H9 (cell line): ENCODE measurements at regions not wholly inside any gene's neighbourhood (a gene's known extent, or its start where the extent isn't known, plus 50 kb on each side); places are given as distances from the start of the nearest gene placed in this dataset.

Experiments
- DNase-seq: peaks from one replicate; pipeline ENCODE4 v3.0.0-alpha.2; 2017
- H2AFZ ChIP-seq: one replicate; pipeline ENCODE4 v1.6.1; 2013; ENCODE audit warnings: mild to moderate bottlenecking, low read length, control low read depth, moderate library complexity
- H2AK5ac ChIP-seq: 2 replicates; pipeline ENCODE4 v1.6.1; 2013; ENCODE audit warnings: low read length, control low read depth, mixed read lengths; ENCODE audit not compliant: insufficient read length
- H2BK120ac ChIP-seq: one replicate; pipeline ENCODE4 v1.6.1; 2013; ENCODE audit warnings: low read depth, mild to moderate bottlenecking, low read length, control low read depth, inconsistent platforms; ENCODE audit not compliant: poor library complexity, severe bottlenecking
- H2BK12ac ChIP-seq: 2 replicates; pipeline ENCODE4 v1.6.1; 2013; ENCODE audit warnings: low read length, control low read depth, mixed read lengths, low read depth; ENCODE audit not compliant: insufficient read length
- H2BK15ac ChIP-seq: 2 replicates; pipeline ENCODE4 v1.6.1; 2013; ENCODE audit warnings: low read depth, low read length, control low read depth
- H2BK20ac ChIP-seq: one replicate; pipeline ENCODE4 v1.6.1; 2013; ENCODE audit warnings: low read depth, mild to moderate bottlenecking, low read length, control low read depth, inconsistent platforms; ENCODE audit not compliant: poor library complexity, severe bottlenecking
- H2BK5ac ChIP-seq: 2 replicates; pipeline ENCODE4 v1.6.1; 2013; ENCODE audit warnings: low read length, control low read depth, mixed read lengths; ENCODE audit not compliant: insufficient read length
- H3K14ac ChIP-seq: 2 replicates; pipeline ENCODE4 v1.6.1; 2013; ENCODE audit warnings: low read length, control low read depth; ENCODE audit not compliant: insufficient read depth
- H3K18ac ChIP-seq: 2 replicates; pipeline ENCODE4 v1.6.1; 2013; ENCODE audit warnings: low read depth, mild to moderate bottlenecking, mixed read lengths, low read length, control low read depth; ENCODE audit not compliant: insufficient read length
- H3K23ac ChIP-seq: 2 replicates; pipeline ENCODE4 v1.6.1; 2013; ENCODE audit warnings: low read length, control low read depth, mixed read lengths, low read depth; ENCODE audit not compliant: insufficient read length
- H3K23me2 ChIP-seq: 2 replicates; pipeline ENCODE4 v1.6.1; 2013; ENCODE audit warnings: low read depth, mild to moderate bottlenecking, mixed read lengths, low read length, control low read depth; ENCODE audit not compliant: insufficient read length, poor library complexity, severe bottlenecking
- H3K27ac ChIP-seq: 2 replicates; pipeline ENCODE4 v1.5.1; 2013; ENCODE audit warnings: low read length, control low read depth, mixed read lengths, low read depth; ENCODE audit not compliant: insufficient read length
- H3K27me3 ChIP-seq: 2 replicates; pipeline ENCODE4 v1.6.1; 2013; ENCODE audit warnings: low read length, control low read depth, inconsistent platforms; ENCODE audit not compliant: insufficient read depth
- H3K4ac ChIP-seq: 2 replicates; pipeline ENCODE4 v1.6.1; 2013; ENCODE audit warnings: low read depth, mild to moderate bottlenecking, control low read depth, inconsistent platforms, low read length, moderate library complexity
- H3K4me1 ChIP-seq: 2 replicates; pipeline ENCODE4 v1.6.1; 2013; ENCODE audit warnings: low read length, control low read depth, inconsistent platforms; ENCODE audit not compliant: insufficient read depth
- H3K4me2 ChIP-seq: 2 replicates; pipeline ENCODE4 v1.6.1; 2013; ENCODE audit warnings: low read length, control low read depth, mixed read lengths; ENCODE audit not compliant: insufficient read length, insufficient read depth
- H3K56ac ChIP-seq: 2 replicates; pipeline ENCODE4 v1.6.1; 2013; ENCODE audit warnings: low read depth, mild to moderate bottlenecking, mixed read lengths, low read length, control low read depth; ENCODE audit not compliant: insufficient read length
- H3K79me1 ChIP-seq: 2 replicates; pipeline ENCODE4 v1.6.1; 2013; ENCODE audit warnings: low read depth, mild to moderate bottlenecking, moderate library complexity, low read length, control low read depth, inconsistent platforms; ENCODE audit not compliant: insufficient read depth, poor library complexity, severe bottlenecking
- H3K79me2 ChIP-seq: 2 replicates; pipeline ENCODE4 v1.6.1; 2013; ENCODE audit warnings: low read length, control low read depth, inconsistent platforms; ENCODE audit not compliant: insufficient read depth
- H3K9ac ChIP-seq: 2 replicates; pipeline ENCODE4 v1.6.1; 2013; ENCODE audit warnings: low read length, control low read depth, mixed read lengths; ENCODE audit not compliant: insufficient read length; ENCODE audit errors: extremely low read depth
- H3K9me3 ChIP-seq: one replicate; pipeline ENCODE4 v1.6.1; 2013; ENCODE audit warnings: low read depth, low read length, inconsistent platforms; ENCODE audit not compliant: control insufficient read depth
- H3T11ph ChIP-seq: one replicate; pipeline ENCODE4 v1.6.1; 2013; ENCODE audit warnings: mild to moderate bottlenecking, low read length, control low read depth, inconsistent platforms
- H4K20me1 ChIP-seq: one replicate; pipeline ENCODE4 v1.6.1; 2013; ENCODE audit not compliant: control insufficient read depth, insufficient read length, insufficient read depth
- H4K5ac ChIP-seq: 2 replicates; pipeline ENCODE4 v1.6.1; 2013; ENCODE audit warnings: low read depth, mild to moderate bottlenecking, mixed read lengths, low read length, control low read depth; ENCODE audit not compliant: insufficient read length
- H4K8ac ChIP-seq: replicated peaks from 2 replicates; pipeline ENCODE4 v1.6.1; 2013; ENCODE audit warnings: low read length, control low read depth, mixed read lengths, low read depth; ENCODE audit not compliant: insufficient read length
- H4K91ac ChIP-seq: 2 replicates; pipeline ENCODE4 v1.6.1; 2013; ENCODE audit warnings: low read depth, mild to moderate bottlenecking, moderate library complexity, mixed read lengths, low read length, control low read depth; ENCODE audit not compliant: insufficient read length
- H3K27ac Mint-ChIP-seq, 3 experiments: 2 replicates in 2 of 3; 3 replicates in 1 of 3; pipeline ENCODE4 v1.8.0; 2020 to 2021; ENCODE audit warnings: mixed read lengths in 3 of 3, mild to moderate bottlenecking in 1 of 3, moderate library complexity in 1 of 3
- H3K27me3 Mint-ChIP-seq: 2 replicates; pipeline ENCODE4 v1.8.0; 2021; ENCODE audit warnings: low read depth, mild to moderate bottlenecking, moderate library complexity, mixed read lengths
- H3K36me3 Mint-ChIP-seq, 3 experiments: 2 replicates in 2 of 3; 3 replicates in 1 of 3; pipeline ENCODE4 v1.8.0; 2020 to 2021; ENCODE audit warnings: low read depth in 3 of 3, mixed read lengths in 3 of 3; ENCODE audit not compliant: insufficient read depth in 1 of 3
- H3K4me1 Mint-ChIP-seq, 2 experiments: 2 replicates each; pipeline ENCODE4 v1.8.0; 2020; ENCODE audit warnings: mixed read lengths in 2 of 2
- H3K4me3 Mint-ChIP-seq, 2 experiments: 2 replicates in 1 of 2; 3 replicates in 1 of 2; pipeline ENCODE4 v1.8.0; 2020 to 2021; ENCODE audit warnings: mild to moderate bottlenecking in 2 of 2, mixed read lengths in 2 of 2, moderate library complexity in 1 of 2
- H3K9me3 Mint-ChIP-seq, 2 experiments: 2 replicates in 1 of 2; 3 replicates in 1 of 2; pipeline ENCODE4 v1.8.0; 2020; ENCODE audit warnings: mild to moderate bottlenecking in 2 of 2, mixed read lengths in 2 of 2, moderate library complexity in 1 of 2
- CTCF ChIP-seq: fragments of 200-600 bp; sonication (generic); conservative IDR thresholded peaks from 3 replicates; pipeline ENCODE4 v1.8.0; 2021; ENCODE audit warnings: antibody characterized with exemption, mild to moderate bottlenecking
- WGBS: extraction: QIAGEN DNeasy Blood & Tissue Kit; methylation state at CpG from one replicate; pipeline ENCODE4 v1.1.7; 2013; ENCODE audit warnings: missing lambda C conversion rate, low lambda C conversion rate, mixed read lengths; ENCODE audit not compliant: insufficient read length; ENCODE audit errors: extremely low coverage; 5-methylcytosine and 5-hydroxymethylcytosine counted together

DNA sequence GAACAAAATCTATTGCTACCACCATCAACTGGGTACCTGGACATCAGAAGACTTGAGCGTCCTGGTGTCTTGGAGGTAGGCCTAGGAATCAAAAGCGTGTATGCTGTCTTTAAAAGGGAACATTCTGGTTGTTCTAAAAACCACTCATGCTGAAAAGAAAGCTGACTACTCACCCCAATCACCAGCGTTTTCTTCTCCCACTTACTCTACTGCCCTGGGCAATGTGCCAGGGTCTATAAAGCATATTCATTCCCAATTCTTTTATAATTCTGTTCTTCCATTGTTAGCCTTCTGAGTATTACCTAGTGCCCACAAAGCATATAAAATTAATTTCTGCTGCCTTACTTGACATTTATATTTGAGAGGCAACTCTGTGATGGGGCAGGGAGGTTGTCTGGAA is 133.4 kb downstream of the KCNA5 start:
- no peak for TF ChIP-seq CTCF
- no peak for DNase-seq
- H3K27ac ChIP-seq, result no peak overlapping the region
- H4K8ac ChIP-seq, result no peak overlapping the region
- H3K4me3 Mint-ChIP-seq, result no peak overlapping the region
- H2BK5ac ChIP-seq, result no peak overlapping the region
- no peaks in the 10 kb centered on the region for H3K9me3 ChIP-seq
- no peak overlapping the region for H3T11ph ChIP-seq
- H2AFZ ChIP-seq, result no peak overlapping the region
- H3K79me2 ChIP-seq, result no peaks in the 10 kb centered on the region
- no peak overlapping the region for H3K18ac ChIP-seq
- H3K36me3 Mint-ChIP-seq, result no peaks in the 10 kb centered on the region
- H2BK120ac ChIP-seq, result no peak overlapping the region
- no peak overlapping the region for H2AK5ac ChIP-seq
- H2BK15ac ChIP-seq, result no peak overlapping the region
- H3K56ac ChIP-seq, result no peak overlapping the region
- H3K23ac ChIP-seq, result no peak overlapping the region
- H3K27ac Mint-ChIP-seq, result no peak overlapping the region
- no peaks in the 10 kb centered on the region for H3K79me1 ChIP-seq
- no peaks in the 10 kb centered on the region for H3K23me2 ChIP-seq
- H4K5ac ChIP-seq, result no peak overlapping the region
- no peaks in the 10 kb centered on the region for H3K4me1 ChIP-seq
- H4K91ac ChIP-seq, result no peak overlapping the region
- H3K4me1 Mint-ChIP-seq, result peaks cover 8 to 9% of the 10 kb centered on the region in 2 experiments
- H3K9ac ChIP-seq, result no peak overlapping the region
- H3K14ac ChIP-seq, result no peak overlapping the region
- no peak overlapping the region for H3K4me2 ChIP-seq
- H2BK20ac ChIP-seq, result no peak overlapping the region
- peaks cover 6% of the 10 kb centered on the region for H3K27me3 Mint-ChIP-seq
- H3K4ac ChIP-seq, result no peak overlapping the region
- H3K9me3 Mint-ChIP-seq, result no peaks in the 10 kb centered on the region
- H4K20me1 ChIP-seq, result no peaks in the 10 kb centered on the region
- no CpG with 5 or more reads among the region's 3 CpGs for WGBS
- H3K27me3 ChIP-seq, result no peaks in the 10 kb centered on the region
- H2BK12ac ChIP-seq, result no peak overlapping the region
